Prostate gland (tissue), 2 donors: ENCODE measurements at regions not wholly inside any gene's neighbourhood (a gene's known extent, or its start where the extent isn't known, plus 50 kb on each side); places are given as distances from the start of the nearest gene placed in this dataset.

ENCODE experiments used
- CTCF ChIP-seq, 4 experiments: fragments of 200-600 bp in 2 of 4; fragments of 450-650 bp in 2 of 4; sonication (generic) in 2 of 4; IDR thresholded peaks; 1 replicate in 3 of 4; 2 replicates in 1 of 4; pipeline ENCODE4 v1.5.1; 2016 to 2019; ENCODE audit warnings: antibody characterized with exemption in 4 of 4, mild to moderate bottlenecking in 2 of 4, moderate library complexity in 2 of 4
- POLR2AphosphoS5 ChIP-seq: sonication (generic); formaldehyde crosslinking; IDR thresholded peaks from one replicate; pipeline ENCODE4 v1.6.1; 2017; ENCODE audit warnings: antibody characterized with exemption

- TF ChIP-seq CTCF (IDR thresholded peaks at IDR 0.05) (no peak), POLR2AphosphoS5 (no peak)
These were observed 1051.4 kb upstream of the ATXN7L3B start for GRCh38 chr12:73486256-73486655.
